CD4-positive, alpha-beta T cell treated with Interferon alpha-2 for 1 hour (primary cell): ENCODE measurements at regions not wholly inside any gene's neighbourhood (a gene's known extent, or its start where the extent isn't known, plus 50 kb on each side); places are given as distances from the start of the nearest gene placed in this dataset.
"Not testable (repeated sequence)": the region's sequence is repeated elsewhere in the genome, so short reads cannot be mapped to it uniquely, and the experiment has no call there.

ENCODE experiments used
- DNase-seq, 2 donors: peaks; one replicate each; pipeline ENCODE4 v3.0.0-alpha.2; 2020 to 2022

- no peak for DNase-seq
These were observed 120.4 kb upstream of the EOLA2 start for GRCh38 chrX:150058728-150059127.

GRCh38 chrX:150060406-150060805 lies 122.1 kb upstream of the EOLA2 start:
- no peak for DNase-seq

DNA sequence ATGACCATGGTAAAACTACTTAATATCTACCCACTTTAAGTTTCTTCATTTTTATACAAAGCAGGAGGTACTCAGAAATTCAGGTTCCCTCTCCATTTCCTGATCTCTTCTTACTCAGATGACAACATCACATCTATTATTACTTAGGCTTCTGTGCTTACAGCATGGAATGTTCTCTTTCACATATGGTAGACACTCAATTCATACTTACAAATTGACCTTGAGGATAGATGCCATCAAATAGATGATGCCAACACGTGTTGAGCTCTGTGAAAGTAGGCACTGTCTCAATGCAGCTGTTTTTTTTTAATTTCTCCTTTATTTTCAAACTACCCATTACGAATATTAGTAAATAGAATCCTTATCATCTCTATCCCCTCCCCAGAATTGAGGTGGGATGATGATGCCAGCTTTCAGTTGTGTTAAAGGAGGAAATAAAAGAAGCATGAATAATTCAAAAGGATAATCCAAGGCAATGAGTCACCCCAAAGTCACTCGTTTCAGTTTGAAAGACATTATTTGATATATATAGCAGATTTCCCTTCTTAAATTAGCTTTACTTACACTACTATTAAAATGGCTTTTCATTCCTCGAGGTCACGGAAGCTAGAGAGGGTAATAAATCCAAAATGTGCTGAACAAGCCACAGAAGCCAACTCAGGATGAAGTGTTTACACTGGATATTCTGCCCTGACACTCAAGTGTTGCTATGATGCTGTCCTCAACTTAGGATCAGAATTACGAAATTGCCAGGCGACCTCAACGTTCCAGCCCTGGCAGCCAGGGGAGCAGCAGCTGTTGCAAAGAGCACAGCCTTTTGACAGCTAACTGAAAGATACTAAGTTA lies 124.2 kb upstream of the EOLA2 start:
- DNase-seq, result no peak

DNA sequence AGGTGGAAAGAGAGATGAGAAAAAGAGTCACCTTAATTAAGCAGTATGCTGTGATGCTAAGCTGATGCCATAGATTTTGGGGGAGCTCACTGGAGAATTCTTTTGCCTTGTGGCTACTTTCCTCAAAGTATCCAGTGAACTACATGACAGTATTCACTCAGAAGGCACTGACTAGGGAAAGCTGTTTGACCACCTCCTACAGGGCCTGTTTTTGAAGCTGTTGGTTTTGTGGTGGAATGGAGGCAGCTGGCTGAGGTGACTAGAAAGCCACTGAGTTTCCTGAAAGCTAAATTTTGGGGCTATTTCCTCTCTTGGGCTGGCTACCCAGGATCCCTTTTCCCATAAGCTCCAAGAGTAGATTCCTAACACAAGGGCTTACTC lies 124.8 kb upstream of the EOLA2 start:
- no peak for DNase-seq

DNA sequence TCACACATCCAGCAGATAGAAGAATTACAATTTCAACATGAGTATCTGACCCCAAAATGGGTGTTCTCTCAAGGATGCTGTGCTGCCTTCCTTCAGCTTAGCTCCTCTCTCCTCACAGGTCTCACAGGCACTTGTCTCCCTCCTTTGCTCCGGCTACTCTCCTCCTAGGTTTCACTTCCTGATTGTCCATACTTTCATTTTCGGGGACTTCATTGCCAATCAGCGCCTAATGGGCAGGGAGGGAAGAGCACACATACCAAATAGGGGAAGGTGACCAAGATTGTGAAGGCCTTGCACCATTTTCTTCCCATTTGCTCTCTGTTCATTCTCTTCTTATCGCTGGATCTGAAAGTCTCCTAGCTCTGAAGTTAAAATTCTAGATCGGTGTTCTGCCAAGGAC lies 125.4 kb upstream of the EOLA2 start:
- DNase-seq, result no peak

- no peak for DNase-seq
These were observed 135.9 kb upstream of the EOLA2 start for GRCh38 chrX:150074175-150074574.

- DNase-seq, result no peak
These were observed 142.2 kb upstream of the EOLA2 start for GRCh38 chrX:150080497-150080896.

DNA sequence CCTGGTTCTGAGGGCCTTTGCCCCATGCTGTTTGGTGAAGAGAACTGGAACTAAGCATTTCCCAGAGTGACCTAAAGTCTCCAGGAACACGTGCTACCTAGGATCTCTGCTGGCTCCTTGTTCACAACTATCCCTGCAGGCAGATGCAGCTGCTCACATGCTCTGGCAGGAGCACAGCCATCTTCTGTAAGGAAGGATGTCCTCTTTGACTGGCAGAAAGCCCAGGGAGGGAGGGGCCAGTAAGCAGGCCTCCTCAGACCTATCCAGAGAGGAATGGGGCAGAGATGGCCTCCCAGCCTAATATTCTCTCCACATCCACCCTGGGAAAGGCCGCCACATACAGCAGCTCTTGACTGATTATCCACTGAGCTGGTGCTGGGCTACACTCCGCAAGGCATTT lies 142.8 kb upstream of the EOLA2 start:
- DNase-seq, result no peak

GRCh38 chrX:150084496-150085229 lies 146.4 kb upstream of the EOLA2 start:
- no peak for DNase-seq

DNA sequence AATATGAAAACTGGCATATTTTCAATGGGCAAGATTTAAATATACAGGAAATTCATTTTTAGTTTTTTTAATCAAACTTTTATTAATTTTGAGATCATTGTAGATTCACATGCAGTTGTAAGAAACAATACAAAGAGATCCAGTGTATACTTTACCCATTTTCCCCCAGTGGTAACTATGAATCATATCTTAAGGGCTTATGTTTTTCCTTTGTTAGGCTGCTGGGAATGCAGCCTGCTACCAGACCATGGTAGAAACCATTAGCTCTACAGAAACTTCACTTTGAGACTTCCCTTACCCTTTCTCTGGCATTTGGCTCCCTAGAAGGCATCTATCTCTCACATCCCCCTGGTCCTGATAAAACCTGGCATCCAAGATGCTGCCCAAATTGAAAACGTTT lies 147.6 kb upstream of the EOLA2 start:
- no peak for DNase-seq

GRCh38 chrX:150086371-150086770 lies 148.1 kb upstream of the EOLA2 start:
- no peak for DNase-seq

DNA sequence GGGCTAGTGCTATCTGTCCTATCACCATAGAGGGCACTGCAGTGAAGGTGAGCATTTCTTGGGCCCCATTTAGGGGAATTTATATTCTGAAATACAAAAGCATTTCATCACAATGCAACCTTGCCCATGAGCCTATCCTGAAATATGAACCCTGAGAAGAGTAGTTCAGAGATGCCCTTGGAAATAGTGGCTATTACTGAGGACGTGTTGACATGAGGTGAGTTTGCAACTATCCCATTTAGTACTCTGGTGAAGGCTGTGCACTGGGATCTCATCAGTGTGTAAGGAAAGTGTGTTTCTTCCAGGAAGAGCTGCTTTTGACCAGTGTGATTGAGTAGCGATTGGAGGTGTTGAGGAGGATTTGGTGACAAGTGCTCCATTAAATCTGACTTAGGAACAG lies 149.3 kb upstream of the EOLA2 start:
- no peak for DNase-seq

DNA sequence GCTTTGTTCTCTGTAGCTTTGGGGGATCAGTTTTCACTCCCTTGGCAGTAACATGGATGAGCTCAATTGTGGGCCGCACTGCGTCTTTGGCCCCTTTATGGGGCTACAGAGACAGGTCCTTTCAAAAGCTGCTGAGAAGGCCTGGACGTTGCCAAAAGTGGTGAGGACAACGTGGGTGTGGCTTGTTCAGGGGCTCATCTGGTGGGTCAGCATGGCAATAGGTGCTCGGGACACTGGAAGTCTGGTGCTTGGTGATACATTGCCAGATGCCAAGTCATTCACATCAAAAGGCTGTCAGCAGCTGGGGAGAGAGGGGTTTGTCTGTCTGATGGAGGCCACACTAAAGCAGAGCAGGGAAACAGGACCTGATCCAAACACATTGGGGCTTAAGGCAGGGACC lies 149.8 kb upstream of the EOLA2 start:
- DNase-seq, result no peak

- no peak for DNase-seq
These were observed 150.7 kb upstream of the EOLA2 start for GRCh38 chrX:150088766-150089518.

GRCh38 chrX:150091300-150091699 lies 153.0 kb upstream of the EOLA2 start:
- DNase-seq, result not testable (repeated sequence)

DNA sequence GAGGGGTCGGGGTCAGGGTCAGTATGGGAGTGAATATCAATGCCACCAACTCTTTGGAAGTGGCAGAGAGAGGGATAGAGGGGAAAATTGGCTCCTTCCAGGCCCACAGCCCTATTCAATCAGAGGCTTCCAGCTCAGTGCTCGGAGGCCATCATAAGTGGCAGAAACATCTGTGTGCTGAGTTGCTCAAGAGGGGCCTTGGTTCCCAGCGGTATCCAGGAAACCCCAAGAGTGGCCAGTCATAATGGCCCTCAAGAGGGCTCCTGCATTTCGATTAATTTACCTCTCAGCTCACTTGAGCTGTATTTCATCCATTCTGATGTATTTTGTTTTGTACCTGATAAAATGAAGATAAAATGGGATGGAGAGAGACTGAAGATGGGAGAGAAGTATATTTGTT lies 154.3 kb upstream of the EOLA2 start:
- no peak for DNase-seq

DNA sequence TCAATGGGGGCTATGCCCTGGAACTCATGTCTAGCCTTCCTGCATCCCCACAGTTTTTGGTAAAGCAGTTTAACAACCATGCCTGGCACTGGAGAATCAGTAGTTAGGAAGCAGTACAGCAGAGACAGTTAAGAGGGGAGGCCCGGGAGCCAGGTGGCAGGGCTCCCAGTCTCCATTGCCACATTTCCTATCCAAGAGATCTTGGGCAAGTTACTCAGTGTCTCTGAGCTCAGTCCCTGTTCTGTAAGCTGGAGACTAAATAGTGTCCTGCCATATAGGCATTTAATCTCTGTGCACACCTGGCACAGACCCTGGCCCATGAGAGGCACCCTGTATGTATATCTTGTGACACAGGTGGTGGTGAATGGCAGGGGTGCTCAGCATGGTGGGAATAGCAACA lies 156.1 kb upstream of the EOLA2 start:
- DNase-seq, result no peak

- no peak for DNase-seq
These were observed 156.7 kb upstream of the EOLA2 start for GRCh38 chrX:150094996-150095395.

DNA sequence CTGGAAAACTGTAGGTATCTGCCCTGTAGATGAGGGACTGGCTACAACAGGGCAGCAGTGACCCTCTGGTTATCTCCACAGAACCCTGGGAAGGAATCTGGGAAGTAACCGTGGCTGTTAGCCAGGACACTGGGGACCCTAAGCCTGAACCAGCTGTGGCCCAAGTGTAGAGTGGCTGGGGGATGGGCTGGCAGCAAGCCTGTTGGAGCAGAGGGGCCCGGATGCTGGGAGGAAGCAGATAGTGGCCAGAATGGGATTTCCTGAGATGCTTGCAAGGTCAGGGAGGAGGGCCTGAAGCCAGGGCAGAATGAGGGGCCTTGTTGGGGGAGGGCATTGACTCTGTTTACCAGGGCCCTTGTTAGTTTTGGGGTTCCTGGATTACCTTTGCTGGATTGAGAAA lies 161.0 kb upstream of the EOLA2 start:
- DNase-seq, result no peak

- DNase-seq, result no peak
These were observed 162.0 kb upstream of the EOLA2 start for GRCh38 chrX:150100261-150100660.

DNA sequence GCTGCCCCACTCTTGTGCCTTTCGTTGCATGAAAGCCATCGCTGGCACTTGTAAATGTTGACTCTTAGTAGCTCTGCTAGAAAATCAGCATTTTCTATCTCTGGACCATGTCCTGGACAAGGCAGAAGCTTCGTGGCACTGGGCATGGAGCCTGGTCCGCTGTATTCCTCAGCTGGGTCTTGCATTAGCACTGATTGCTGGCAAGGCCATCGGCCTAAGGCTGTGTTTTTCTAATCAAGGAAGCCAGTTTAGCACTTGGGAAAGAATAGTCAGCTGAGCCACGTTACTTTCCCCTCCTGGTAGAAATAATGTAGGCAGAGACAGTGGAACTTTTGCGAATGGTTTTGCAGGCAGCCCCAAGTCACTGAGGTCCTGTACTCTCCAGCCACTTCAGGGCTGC lies 180.2 kb upstream of the EOLA2 start:
- DNase-seq, result no peak

- DNase-seq, result no peak
These were observed 181.0 kb upstream of the EOLA2 start for GRCh38 chrX:150119323-150119722.

- not testable (repeated sequence) for DNase-seq
These were observed 186.8 kb upstream of the EOLA2 start for GRCh38 chrX:150125045-150125444.

DNA sequence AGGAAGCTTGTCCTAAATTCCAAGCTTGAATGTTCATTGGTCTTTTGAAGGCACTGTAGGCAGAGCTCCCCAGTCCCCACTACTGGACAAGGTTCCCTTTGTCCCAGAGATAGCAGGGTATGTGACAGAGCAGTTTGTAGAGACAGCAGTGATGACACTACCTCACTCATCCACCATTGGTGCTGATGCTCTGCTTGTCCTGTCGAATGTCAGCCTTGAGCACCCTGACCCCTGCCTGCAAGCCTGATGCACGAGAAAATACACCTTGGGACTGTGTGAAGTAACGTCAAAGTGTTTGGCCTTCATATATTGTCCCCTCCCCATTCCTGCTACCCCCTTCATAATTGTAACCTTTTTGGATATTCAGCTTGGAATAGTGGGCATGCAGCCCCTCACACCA lies 188.9 kb upstream of the EOLA2 start:
- DNase-seq, result no peak
